SK-N-MC (cell line): ENCODE measurements at regions not wholly inside any gene's neighbourhood (a gene's known extent, or its start where the extent isn't known, plus 50 kb on each side); places are given as distances from the start of the nearest gene placed in this dataset.

Experiments used
- EZH2 ChIP-seq: fragments of 200-600 bp; sonication (generic); IDR thresholded peaks from one replicate; pipeline ENCODE4 v1.6.1; 2017; ENCODE audit warnings: antibody characterized with exemption
- POLR2AphosphoS5 ChIP-seq: IDR thresholded peaks from 2 replicates; pipeline ENCODE4 v1.6.1; 2012; ENCODE audit warnings: mild to moderate bottlenecking, low read depth, low read length, borderline replicate concordance

- TF ChIP-seq EZH2 (no peak), POLR2AphosphoS5 (no peak)
Measured at GRCh38 chr2:15772086-15772595, 168.2 kb upstream of the MYCN start.
